Fibroblast of skin of scalp (primary cell): ENCODE measurements at regions not wholly inside any gene's neighbourhood (a gene's known extent, or its start where the extent isn't known, plus 50 kb on each side); places are given as distances from the start of the nearest gene placed in this dataset.
A peak's percentile ranks its signal among the peaks of the same experiment; 100 is the strongest.

Experiments used
- DNase-seq: peaks from one replicate; pipeline ENCODE4 v3.0.0-alpha.2; 2013

DNA sequence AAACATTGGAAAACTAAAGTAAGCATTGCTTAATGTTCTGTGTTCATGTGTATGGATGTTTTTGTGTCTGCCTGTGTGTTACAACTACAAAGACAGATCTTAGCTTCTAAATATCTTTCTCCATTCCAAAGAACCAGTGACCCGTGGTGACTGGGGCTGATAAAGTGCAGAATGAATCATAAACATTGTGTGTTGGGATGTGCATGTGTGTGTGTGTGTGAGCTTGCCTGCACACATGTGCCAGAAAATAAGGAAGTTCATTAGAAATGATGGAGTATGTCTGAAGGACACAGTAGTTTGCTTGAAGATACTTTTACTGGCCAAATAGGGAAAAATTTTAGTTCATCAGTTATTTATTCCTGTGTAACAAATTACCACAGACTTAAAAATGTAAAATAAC lies 756.6 kb upstream of the CELF4 start:
- DNase-seq, result no peak

DNA sequence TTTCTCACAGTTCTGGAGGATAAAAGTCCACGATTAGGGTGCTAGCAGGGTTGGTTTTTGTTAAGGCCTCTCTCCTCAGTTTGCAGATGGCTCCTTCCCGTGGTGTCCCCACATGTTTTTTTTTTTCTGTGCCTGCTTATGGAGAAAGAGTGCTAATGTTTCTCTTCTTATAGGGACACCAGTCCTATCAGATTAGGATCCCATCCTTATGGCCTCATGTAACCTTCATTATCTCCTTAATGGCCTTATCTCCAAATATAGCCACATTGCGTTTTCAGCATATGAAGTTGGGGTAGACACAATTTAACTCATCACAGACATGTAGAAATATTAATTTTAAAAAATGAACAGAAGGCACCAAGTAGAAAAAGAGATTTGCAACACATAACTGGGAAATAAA lies 755.7 kb upstream of the CELF4 start:
- DNase-seq, result no peak

DNA sequence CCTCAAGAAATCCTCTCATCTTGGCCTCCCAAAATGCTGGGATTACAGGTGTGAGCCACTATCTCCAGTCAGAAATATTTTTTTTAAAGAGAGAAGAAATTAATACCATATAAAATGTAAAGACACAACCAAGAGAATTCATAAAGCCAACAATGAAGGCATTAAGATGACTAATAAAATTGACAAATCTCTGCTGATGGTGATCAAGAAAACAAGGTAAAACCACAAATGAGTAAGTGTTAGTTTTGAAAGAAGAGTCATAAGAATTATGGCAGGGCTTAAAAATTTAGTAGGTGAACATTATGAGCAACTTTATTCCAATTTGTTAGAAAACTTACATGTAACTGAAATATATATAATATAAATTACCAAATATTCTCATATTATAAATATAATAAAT lies 752.8 kb upstream of the CELF4 start:
- no peak for DNase-seq

DNA sequence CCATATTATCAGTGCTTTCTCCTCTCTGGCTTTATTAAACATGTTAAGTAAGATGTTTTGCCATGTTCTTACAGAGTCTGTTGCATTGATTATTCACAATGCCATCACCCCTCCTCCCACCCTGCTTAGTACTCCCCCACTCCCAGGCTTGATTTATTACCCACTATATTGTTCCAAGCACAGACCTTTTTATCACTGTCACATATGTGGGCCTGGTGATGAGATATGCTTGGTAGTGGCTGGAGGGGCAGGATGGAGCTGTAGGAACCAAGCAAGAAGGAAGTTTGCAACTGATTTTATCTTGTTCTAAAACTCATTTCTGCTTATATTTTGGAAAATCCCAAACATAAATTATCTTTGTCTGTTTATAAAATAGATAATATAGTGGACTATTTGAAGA lies 748.2 kb upstream of the CELF4 start:
- no peak for DNase-seq

DNA sequence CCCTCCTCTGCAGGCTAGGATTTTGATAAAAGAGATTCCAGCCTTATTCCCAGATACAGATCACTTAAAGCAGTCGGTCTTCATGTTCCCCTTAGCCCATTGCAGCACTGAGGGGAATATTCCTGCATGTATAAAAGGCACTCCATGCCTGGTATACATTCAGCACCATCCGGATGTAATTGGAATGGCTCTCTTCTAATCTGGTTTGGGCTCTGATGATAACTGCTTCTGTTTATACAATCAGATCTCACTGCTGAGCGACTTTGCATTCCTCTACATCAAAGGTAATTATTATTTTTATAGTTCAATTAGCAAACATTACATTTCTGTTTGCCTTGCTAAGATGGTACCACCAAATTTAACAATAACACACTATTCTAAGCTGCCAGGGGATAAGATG lies 746.9 kb upstream of the CELF4 start:
- DNase-seq, result no peak

DNA sequence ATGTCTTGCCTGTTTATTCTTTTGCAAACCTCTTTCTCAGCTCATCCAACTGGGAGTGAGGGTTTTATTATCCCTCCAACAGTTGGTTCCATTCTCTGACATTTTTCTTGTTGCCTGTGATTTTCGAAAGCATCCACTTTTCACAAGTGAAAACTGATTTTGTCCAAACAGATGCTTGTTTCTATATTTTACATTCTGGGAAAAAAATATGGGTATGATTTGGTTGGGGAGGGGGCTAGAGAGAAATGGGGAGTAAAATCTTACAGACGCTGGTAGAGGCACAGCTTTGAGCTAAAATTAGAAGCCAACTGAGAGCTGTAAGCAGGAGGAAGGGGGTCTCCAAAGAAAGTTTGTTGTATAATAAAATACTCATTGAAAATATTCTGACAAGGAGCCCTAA lies 745.3 kb upstream of the CELF4 start:
- no peak for DNase-seq

DNA sequence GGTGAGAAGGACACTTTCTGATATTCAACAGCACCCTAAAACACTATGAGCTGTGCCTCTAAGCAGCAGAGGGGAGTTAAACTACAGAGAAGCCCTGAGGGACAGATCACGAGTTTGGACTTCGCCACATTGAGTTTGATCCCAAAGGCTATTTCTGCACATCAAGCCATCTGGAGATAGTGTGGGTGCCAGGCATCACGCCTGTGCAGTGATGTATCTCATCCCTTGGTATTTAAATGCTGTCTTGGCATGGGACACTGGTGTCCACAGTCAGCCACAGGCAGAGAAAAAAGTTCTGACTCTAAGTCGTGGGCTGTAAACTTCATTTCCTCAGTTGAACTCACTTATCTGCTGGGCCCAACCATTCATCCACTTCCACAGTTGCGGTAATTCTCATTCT lies 742.3 kb upstream of the CELF4 start:
- DNase-seq, result no peak

DNA sequence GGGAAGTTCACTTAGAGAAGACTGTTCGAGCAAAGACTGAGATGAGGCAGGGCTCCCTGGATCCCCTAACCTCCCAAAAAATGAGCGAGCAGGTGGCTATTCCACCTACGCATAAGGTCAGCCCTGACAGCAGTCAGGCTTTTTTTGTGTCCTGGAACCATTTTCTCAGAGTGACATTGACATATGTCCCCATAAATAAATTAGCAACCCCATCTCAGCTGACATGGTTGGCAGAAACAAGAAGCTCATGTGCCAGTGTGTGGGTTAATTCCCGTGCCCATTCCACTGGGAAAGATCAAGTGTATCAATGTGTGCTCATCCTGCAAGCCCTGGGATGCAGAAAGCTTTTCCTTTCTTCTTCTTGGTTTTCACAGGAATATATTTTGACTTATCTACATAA lies 740.4 kb upstream of the CELF4 start:
- DNase-seq, result no peak

DNA sequence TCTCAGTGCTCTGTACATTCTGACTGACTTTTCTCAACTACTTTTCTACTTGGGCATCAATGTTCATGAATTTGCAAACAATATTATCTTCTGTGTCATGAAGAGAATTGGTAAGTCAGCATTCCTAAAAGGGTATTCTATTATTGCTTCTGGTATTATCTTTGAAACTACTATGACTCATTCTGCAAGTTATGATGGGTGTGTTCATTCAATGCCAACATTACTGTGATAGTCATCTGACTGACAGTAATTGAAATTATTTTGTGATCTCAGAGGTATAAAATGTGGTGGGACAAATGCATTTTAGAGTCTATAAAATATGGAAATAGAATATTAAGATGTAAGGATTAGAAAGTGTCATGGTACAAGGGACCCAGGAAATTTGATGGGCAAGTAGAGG lies 736.0 kb upstream of the CELF4 start:
- no peak for DNase-seq

DNA sequence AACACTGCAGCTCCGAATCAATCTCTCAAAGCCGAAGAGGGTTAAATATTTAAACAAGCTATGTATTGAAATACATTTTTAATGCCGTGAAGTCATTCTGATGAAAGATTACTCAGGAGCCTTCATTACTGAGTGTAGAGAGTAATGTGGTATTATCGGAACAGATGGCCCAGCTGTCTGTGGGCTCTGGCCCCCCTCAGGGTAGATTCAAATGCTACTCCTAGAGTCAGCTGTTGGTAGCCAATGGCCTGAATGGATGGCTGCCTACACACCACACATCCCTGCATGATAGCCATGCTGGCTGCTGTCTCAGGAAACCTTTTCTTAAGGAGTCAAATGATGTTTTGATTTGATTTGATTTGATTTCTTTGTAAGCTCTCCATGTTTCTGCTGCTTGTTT lies 732.3 kb upstream of the CELF4 start:
- no peak for DNase-seq

DNA sequence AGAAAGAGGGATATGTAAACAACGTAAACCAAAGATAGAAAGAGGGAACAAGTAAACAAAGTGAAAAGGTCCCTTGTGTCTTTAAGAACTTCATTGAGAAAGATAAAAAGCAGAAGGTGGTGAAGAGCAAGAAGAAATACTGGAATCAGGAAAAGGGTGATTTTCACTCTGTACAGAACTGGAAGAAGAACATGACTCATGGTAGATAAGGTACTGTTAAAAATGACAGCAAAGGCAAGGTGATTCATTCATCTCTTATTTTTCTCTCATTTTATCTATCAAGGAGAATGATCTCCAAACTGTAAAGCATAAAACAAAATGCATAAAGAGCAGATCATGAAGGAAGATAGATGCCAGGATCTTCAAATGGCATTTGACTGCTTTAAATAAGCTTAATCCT lies 724.6 kb upstream of the CELF4 start:
- no peak for DNase-seq

DNA sequence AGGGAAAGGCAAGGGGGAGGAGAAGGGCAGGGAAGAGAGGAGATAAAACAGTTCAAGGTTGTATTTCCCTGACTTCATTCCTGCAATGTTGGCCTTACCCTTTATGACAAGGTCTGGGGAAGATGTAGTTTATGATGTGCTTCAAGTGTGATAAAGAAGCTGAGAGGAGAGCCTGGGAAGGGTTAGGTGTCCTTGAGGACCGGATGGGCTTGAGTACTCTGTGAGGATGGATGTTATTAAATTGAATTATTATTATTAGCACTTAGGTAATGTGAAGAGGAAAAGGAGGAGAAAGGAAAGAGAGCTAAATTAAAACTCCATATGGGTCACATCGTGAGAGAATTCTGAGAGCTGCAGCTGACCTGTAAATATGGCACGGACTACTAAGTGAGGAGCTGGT lies 719.4 kb upstream of the CELF4 start:
- DNase-seq, result no peak

DNA sequence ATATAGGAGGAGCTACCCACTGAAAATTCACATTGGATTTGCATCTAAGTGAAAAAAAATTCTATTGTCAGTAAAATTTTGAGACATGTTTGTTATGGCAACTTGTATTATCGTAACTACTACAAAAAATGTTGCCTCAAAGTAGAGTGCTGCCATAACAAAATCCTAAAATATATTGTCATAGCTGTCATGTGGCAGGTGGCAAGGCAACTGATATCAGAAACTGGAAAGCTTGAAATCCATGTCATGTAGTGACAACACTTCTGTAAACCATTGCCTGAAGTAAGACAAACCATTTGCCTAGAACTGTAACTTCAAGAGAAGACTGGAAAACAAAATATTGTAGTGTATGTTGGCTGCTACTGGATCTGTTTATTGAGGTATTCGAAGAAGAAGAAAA lies 697.5 kb upstream of the CELF4 start:
- no peak for DNase-seq

DNA sequence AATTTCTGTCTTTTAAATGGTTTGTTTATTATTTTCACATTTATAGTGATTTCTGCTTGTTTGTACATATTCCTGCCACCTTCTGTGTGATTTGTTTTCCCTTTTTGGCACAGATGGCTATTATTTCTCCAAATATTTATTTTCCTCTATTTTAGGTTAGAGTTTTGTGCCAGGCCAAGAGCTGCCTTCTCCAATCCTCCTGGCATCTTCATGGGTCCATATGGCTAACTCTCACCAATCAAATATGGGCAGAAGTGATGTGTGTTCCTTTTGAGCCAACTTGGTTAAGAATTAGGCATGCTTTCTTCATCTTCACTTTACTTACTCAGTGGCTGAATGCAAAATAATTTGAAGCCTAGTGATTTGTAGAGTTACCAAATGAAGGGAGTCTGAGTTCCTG lies 697.1 kb upstream of the CELF4 start:
- DNase-seq, result no peak

DNA sequence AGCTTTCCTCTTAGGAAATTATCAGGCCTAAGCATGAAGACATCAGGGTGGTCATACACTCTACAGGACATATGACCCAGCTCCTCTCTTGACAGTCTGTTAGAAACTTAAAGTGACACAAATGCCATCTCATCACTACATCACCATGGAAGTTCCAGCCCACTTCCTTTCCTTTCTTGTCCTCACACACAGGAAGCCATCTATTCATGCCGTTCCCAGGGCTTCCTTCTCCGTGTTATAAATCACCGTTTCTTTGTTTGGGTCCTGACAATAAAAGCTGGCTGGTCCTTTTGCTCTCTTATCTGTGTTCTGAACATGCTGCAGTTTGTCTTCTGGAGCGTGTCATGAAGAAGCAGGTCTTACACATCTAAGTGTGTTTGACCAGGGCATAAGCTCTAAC lies 692.1 kb upstream of the CELF4 start:
- no peak for DNase-seq

DNA sequence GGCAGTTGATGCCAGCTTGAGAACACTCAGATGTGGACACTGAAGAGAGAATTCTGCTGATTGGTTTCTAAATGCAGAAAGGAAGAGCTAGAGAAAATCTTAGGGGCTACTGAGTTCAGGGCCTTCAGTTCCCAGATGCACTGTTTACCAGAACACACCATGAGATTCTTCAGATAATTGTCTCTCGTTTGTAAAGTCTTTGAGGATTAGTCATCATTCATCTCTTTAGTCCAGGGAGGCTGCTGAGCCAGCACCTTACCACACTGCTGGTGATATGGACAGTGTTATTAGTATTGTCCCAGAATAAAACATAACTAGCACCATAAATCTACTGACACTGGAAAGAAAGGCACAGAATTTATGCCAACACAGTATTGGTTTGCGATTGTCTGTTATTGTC lies 690.8 kb upstream of the CELF4 start:
- DNase-seq, result no peak

DNA sequence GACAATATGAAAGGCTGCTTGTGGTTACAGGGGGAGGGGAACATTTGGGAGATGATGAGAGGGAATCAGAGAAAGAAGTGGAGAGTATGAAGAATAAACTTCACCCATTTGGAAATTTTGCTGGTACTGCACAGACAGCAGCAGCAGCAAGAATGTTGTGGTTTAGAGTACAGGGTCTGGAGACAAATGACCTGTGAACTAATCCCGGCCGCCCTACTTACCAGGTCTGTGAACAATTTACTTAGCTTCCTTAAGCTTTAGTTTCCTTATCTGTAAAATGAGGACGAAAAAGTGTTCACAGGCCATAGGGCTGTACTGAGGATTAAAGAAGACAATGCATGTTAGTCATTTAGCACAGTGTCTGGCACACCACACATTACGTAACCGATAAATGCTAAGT lies 685.4 kb upstream of the CELF4 start:
- no peak for DNase-seq

DNA sequence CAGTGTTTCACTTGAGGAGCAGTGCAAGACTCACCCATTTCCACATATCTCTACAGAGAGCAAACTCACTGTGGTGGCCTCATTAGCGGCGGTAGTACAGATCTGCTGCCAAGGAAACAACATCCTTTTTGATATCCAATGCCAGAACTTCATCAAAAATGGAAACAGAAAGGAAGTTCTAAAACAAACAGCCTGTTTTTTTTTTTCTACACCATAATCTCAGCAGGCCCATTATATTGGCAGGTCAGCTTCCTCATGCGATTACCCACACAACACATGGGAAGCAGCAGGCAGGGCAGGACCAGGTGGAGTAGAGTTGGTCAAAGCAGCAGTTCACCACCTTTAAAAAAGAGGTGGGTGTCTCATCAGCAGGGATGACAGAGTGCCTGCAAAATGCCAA lies 678.9 kb upstream of the CELF4 start:
- DNase-seq, result no peak

DNA sequence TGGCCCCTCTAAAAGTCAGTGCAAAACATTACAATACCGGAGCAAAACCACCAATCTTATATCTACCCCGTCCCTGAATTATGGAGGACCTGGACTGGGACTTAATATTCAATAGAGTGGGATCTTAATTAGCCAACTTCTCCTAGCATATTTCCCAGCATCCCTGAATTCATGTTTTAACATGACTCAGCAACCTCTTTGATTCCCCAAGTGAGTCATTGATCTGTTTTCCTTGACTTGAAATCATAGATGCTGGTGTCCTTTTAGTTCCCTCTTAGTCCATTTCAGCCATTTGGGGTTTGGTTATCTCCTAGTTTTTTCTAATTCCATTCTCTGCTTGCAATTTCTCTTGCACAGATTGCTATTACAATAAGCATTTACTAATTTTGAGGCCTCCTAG lies 677.7 kb upstream of the CELF4 start:
- DNase-seq, result no peak

DNA sequence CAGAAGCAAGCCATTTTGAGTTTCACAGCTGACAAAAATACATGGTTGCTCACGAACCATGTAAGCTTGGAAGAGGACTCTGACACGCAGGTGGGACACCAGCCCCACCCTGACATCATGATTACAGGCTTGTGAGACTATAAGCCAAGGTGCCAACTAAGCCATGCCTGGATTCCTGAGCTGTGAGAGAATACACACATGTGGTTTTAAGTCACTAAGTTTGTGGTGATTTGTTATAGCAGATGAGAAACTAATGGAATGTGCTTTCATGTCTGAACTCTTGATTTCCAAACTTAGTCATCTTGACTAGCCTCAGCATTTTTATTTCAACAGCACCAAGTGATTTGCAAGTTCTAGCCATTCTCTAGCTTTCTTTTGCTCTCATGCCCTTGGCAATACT lies 676.1 kb upstream of the CELF4 start:
- DNase-seq, result peak; percentile 18

DNA sequence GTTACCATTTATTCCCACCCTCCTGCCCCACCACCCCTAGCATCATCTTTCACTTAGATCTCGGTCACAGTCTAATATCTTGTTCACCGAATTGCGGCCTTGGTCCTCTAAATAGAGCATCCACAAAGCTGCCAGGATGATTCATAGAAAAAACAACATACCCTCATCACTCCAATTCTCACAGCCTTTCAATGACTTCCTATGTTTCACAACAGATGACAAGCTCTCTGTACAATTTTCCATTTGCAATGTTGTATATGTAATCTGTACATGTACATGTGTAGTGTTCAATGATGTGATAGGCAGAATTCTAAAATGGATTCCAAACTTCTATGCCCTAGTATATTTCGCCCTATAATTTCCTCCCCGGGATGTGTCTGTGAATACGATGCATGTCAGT lies 675.6 kb upstream of the CELF4 start:
- DNase-seq, result peak; percentile 1

DNA sequence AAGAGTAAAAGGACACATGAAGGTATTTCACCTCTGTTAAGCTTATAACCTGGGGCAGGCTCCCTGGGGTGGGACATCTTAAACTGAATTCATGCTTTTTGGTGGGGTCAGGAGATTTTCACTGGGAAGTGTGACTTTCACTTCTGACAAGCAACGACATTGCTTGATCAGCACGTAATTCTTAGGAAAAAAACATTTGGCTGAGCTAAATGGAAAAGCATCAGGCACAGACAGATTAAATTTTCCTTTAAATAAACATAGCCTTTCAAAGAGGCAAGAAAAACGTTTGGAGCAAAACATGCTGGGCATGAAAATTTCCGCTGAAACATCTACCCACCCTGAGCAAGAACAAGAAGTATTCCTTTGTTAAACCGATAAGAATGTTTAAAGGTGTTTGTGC lies 674.0 kb upstream of the CELF4 start:
- DNase-seq, result no peak

DNA sequence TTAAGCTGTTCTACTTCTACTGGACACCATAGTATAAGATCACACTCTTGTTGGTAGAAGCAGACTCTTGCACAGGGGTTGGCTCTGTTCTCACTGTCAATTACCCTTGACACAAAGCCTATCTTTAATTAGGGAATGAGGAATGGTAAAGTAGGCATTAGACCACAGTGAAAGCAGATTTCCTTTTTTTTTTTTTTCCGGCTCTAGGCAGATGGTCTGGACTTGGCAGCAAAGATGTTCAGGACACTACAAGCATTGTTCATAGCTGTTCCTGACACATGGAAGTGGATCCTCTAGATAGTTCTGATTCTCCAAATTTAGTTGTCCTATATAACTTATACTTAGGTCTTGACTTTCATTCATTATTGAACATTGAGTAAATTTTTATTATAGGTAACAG lies 672.2 kb upstream of the CELF4 start:
- no peak for DNase-seq

DNA sequence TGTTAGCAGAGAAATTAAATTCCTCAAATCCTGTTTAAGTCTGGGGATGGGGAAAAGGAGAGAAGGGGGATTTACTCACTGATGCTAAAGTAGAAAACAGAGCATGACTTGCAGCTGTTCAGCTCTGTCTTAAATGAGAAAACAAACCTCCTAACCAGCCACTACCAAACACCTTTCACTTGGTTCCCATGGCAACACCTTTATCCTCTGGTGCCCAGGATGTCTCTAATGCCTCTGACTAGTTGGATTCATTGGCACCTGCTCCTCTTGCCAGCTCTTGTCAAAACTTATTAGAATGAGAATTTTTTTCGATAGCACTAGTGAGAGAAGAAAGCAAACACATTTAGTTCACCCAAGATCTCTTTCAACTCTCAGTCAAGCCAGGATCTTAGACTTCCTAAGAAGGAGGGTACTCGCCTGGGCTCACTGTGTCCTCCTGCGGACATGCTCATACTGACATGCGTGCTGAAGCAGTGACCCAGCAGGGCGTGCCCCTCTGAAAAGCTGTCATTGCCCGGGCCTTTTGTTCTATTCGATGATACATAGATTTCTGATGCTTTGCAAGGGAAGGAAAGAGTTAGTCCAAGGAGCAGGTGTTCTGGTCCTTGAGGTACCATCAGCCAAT lies 656.0 kb upstream of the CELF4 start:
- no peak for DNase-seq

DNA sequence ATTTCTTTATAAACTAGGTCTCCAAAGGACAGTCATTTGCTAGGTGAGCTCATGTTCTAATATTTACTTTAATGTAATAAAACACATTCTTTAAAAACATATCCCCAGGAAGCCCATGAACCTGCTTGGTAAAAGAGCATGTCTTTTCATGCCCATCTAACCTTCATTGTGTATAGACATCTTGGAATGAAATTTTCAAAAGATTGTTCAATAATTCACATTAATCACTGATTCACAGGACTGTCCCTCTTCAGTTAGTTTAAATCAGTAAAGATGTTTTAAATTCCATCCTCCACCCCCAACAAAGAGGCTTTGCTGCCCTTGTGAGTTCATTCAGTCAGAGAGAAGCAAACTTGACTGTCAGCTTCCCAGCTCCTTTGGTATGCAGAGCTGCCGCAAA lies 633.4 kb upstream of the CELF4 start:
- DNase-seq, result no peak

DNA sequence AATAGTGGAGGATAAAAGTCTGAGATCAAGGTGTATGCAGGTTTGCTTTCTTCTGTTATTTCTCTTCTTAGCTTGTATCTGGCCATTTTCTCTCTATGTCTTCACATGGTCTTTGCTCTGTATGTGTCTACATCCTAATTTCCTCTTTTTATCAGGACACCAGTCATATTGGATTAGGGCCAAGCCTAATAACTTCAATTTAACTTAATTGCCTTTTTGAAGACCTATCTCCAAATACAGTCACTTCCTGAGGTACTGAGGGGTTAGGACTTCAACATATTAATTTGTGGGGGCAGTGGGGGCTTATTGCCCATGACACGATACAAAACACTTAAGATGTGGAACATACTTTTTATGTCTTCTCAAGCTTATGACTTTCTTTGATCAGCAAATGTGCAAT lies 632.9 kb upstream of the CELF4 start:
- DNase-seq, result no peak
